Cardiac fibroblast (primary cell): ENCODE measurements at regions not wholly inside any gene's neighbourhood (a gene's known extent, or its start where the extent isn't known, plus 50 kb on each side); places are given as distances from the start of the nearest gene placed in this dataset.

Experiments used
- DNase-seq, 2 donors: peaks; one replicate each; pipeline versions ENCODE4 v3.0.0 to v3.0.0-alpha.2; 2010; ENCODE audit warnings: low read depth in 2 of 2
- H3K4me3 ChIP-seq, 2 donors: replicated peaks in 1 of 2; 1 replicate in 1 of 2; 2 replicates in 1 of 2; pipeline ENCODE4 v1.5.1; 2011; ENCODE audit warnings: low read depth in 2 of 2, low read length in 2 of 2, mild to moderate bottlenecking in 2 of 2, moderate library complexity in 1 of 2
- CTCF ChIP-seq: IDR thresholded peaks from one replicate; pipeline ENCODE4 v1.5.1; 2011; ENCODE audit warnings: low read depth, mild to moderate bottlenecking, low read length, inconsistent platforms

DNA sequence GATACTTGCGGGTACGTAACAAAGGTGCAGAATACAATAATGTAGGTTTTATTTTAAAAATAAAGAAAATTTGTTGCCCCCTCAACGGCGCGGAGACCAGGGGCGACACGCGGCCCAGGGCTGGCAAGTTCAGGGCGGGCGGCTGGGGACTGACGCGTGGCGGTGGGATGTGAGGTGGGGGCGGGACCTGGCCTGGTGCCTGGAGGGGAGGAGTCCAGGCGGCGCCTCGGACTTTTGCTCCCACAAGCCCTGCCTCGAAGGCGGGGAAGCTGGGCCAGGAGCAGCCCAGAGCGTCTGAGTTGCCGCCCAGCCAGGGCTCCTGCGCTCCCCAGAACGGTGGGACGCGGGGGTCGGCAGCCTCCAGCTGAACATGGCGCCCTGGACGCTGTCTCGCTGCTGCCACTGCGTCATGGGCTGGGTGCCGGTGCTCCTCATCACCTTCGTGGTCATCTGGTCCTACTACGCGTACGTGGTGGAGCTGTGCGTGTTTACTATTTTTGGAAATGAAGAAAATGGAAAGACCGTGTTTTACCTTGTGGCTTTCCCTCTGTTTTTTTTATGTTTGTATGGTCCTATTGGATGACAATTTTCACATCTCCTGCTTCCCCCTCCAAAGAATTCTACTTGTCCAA, 1122.8 kb upstream of the ATXN8OS start:
- TF ChIP-seq CTCF = no peak
- no peak overlapping the region for H3K4me3 ChIP-seq
- DNase-seq = no peak

DNA sequence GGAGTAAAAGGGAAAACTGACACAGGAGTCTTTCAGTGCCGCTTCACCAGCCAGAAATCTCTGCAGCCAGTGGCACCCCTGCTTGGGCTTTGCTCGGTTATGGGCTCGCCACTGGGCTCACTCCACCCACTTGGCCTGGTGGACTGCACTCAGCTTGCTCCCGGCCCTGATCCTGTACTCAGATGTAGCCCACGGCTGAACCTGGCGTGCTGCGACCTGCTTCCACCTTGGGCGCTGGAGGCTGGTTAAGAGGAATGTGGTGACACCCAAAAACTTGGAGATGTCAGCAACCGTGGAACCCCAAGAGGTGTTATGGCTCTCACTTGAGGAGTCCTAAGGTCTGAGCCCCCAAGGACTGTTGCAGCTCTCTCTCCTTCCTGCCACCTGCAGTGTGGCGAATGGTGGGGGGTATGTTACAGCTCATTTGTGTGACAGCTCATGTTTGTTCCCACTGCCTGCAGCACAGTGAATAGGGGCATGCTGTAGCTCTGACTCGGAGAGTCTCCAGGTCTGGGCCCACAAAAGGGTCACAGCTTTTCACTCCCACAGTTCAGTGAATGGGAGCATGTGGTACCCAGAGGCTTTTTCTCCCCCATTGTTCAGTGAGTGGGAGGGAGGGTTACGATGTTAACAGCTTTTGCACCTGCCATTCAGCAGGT, 1124.5 kb upstream of the ATXN8OS start:
- H3K4me3 ChIP-seq = no peak overlapping the region
- TF ChIP-seq CTCF = no peak
- no peak for DNase-seq

GRCh38 chr13:68976287-68976686, 1131.3 kb upstream of the ATXN8OS start:
- DNase-seq = no peak
- no peak for TF ChIP-seq CTCF
- no peak overlapping the region for H3K4me3 ChIP-seq

DNA sequence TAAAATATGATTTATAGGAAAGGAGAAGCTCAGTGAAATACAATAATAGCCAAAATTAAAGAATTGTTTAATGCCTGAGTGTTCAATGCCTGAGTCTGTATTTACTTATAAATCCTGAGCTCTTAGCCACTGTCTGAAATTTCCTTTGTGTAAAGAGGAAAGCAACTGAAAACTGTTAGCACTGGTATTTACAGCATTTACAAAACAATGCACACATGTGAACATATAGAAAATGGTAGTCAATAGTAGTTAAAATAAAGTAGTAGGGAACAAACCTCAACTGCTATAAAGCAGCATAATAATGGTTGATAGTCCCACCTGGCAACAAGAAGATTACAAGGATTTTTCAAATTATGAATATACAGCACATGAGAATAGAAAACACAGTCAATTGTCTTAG, 1137.1 kb upstream of the ATXN8OS start:
- DNase-seq = no peak
- H3K4me3 ChIP-seq = no peak overlapping the region
- no peak for TF ChIP-seq CTCF

DNA sequence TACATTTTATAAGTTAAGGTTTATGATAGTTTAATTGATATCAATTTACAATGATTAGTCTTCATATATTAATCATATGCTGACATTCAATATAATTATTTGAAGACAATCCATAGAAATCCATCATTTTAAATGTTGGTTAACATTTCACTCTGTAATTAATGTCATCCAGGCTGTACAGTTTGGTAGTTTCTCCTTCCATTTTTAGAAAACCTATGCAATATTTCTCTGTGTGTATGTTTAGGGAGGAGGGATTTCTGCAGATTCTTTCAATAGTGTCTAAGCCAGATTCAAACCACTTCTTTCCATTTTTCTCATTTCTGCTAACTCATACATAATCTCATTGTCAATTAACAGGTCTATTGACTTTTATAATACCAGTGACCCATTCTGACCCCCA, 1159.0 kb upstream of the ATXN8OS start:
- DNase-seq = no peak
- H3K4me3 ChIP-seq = no peak overlapping the region
- no peak for TF ChIP-seq CTCF

DNA sequence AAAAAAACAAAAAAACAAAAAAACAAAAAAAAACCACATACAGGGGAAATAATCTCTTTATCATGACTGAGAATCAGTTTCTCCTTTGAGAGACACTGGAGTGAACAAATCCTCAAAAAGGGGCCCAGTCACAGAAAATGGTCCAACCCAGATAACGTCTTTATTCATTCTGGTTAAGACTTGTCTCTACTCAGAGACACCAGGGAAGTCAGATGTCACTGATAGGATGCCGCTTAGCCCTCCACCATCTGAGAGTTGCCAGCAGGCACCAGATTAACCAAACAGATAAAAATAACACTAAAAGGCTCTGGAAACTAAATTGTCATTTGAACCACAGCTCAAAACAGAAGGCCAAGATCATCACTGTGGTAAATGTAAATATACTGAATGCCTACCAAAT, 1163.4 kb upstream of the ATXN8OS start:
- no peak for DNase-seq
- H3K4me3 ChIP-seq = no peak overlapping the region
- no peak for TF ChIP-seq CTCF

GRCh38 chr13:68940049-68940448, 1167.6 kb upstream of the ATXN8OS start:
- TF ChIP-seq CTCF = no peak
- H3K4me3 ChIP-seq = no peak overlapping the region
- DNase-seq = no peak
